G401 (cell line): ENCODE measurements at regions not wholly inside any gene's neighbourhood (a gene's known extent, or its start where the extent isn't known, plus 50 kb on each side); places are given as distances from the start of the nearest gene placed in this dataset.

Experiments
- DNase-seq: peaks from one replicate; pipeline ENCODE4 v3.0.0-alpha.2; 2015; ENCODE audit warnings: low spot score
- in situ Hi-C: cut with HindIII; loops from 2 replicates; pipeline ENCODE4 v1.10.0; 2016; ENCODE audit warnings: low sequenced_read_pairs, mixed read lengths

GRCh38 chr12:48286665-48287064, 64.1 kb downstream of the ZNF641 start:
- peak; percentile 6 for DNase-seq
- in situ Hi-C loops: no loop called here

- in situ Hi-C loops: no loop called here
- DNase-seq: no peak
These were observed 64.7 kb downstream of the ZNF641 start for GRCh38 chr12:48285751-48286650.

- in situ Hi-C loops: no loop called here
- no peak for DNase-seq
These were observed 68.9 kb downstream of the ZNF641 start for GRCh38 chr12:48281811-48282210.

- no peak for DNase-seq
- in situ Hi-C loops: no loop called here
These were observed 70.1 kb downstream of the ZNF641 start for GRCh38 chr12:48280572-48280971.

- DNase-seq: no peak
- in situ Hi-C loops: no loop called here
These were observed 71.1 kb downstream of the ZNF641 start for GRCh38 chr12:48279601-48280000.

GRCh38 chr12:48279101-48279500, 71.6 kb downstream of the ZNF641 start:
- in situ Hi-C loops: no loop called here
- no peak for DNase-seq

GRCh38 chr12:48276621-48277020, 73.5 kb upstream of the OR10AD1 start:
- no peak for DNase-seq
- in situ Hi-C loops: no loop called here

GRCh38 chr12:48266826-48267225, 63.7 kb upstream of the OR10AD1 start:
- in situ Hi-C loops: no loop called here

GRCh38 chr12:48265777-48266176, 62.7 kb upstream of the OR10AD1 start:
- DNase-seq: no peak
- in situ Hi-C loops: no loop called here

More at GRCh38 chr12:48266826-48267225, 63.7 kb upstream of the OR10AD1 start:
- no peak for DNase-seq

- DNase-seq: no peak
- in situ Hi-C loops: no loop called here
These were observed 60.5 kb upstream of the OR10AD1 start for GRCh38 chr12:48263617-48264016.

- in situ Hi-C loops: no loop called here
These were observed 58.7 kb upstream of the OR10AD1 start for GRCh38 chr12:48261773-48262172.

More at GRCh38 chr12:48261773-48262172, 58.7 kb upstream of the OR10AD1 start:
- no peak for DNase-seq
